Endothelial cell of umbilical vein (primary cell): ENCODE measurements at regions not wholly inside any gene's neighbourhood (a gene's known extent, or its start where the extent isn't known, plus 50 kb on each side); places are given as distances from the start of the nearest gene placed in this dataset.

Experiments
- BruUV-seq: library from RNA; stranded (reverse); fragments of 400-500 nt; replicated peaks from 2 replicates; lab custom pipeline; 2021; lab: Mats Ljungman, UMichigan
- CTCF ChIA-PET: fragments of 300-600, 350-600 bp; sonication (Branson Sonifier 250); formaldehyde crosslinking; loops from one replicate; lab custom pipeline; 2021; ENCODE audit warnings: antibody characterized with exemption, inconsistent platforms; lab: Charles Lee
- POLR2A ChIA-PET: fragments of 300-600, 350-600 bp; sonication (Branson Sonifier 250); formaldehyde crosslinking; loops from one replicate; lab custom pipeline; 2021; ENCODE audit warnings: antibody characterized with exemption, inconsistent platforms; lab: Charles Lee
- DNase-seq: peaks from one replicate; pipeline ENCODE4 v3.0.0-alpha.2; 2011; ENCODE audit warnings: low read depth, low spot score
- FAIRE-seq: peaks from 2 replicates; lab custom pipeline; 2011; peaks lifted over from hg19 to GRCh38; lab: Jason Lieb, UNC
- H2AFZ ChIP-seq: 2 replicates; pipeline ENCODE4 v1.6.0; 2012; ENCODE audit warnings: low read depth, low read length, control low read depth, inconsistent platforms
- H3K27ac ChIP-seq: 2 replicates; pipeline ENCODE4 v1.5.1; 2011; ENCODE audit warnings: low read depth, mild to moderate bottlenecking, control low read depth, low read length, moderate library complexity; ENCODE audit not compliant: insufficient read depth
- H3K27me3 ChIP-seq, 2 experiments: 2 replicates each; pipeline versions ENCODE4 v1.6.0 to v1.6.1; 2011; ENCODE audit warnings: low read length in 2 of 2, mixed read lengths in 1 of 2; ENCODE audit not compliant: control insufficient read depth in 2 of 2, insufficient read depth in 2 of 2
- H3K36me3 ChIP-seq, 2 experiments: 2 replicates in 1 of 2; 3 replicates in 1 of 2; pipeline ENCODE4 v1.5.1; 2011; ENCODE audit warnings: low read length in 2 of 2, mild to moderate bottlenecking in 1 of 2, moderate library complexity in 1 of 2; ENCODE audit not compliant: control insufficient read depth in 2 of 2, insufficient read depth in 2 of 2; ENCODE audit errors: extremely low read depth in 1 of 2
- H3K4me1 ChIP-seq: 3 replicates; pipeline ENCODE4 v1.5.1; 2011; ENCODE audit warnings: mild to moderate bottlenecking, low read length; ENCODE audit not compliant: control insufficient read depth, insufficient read depth; ENCODE audit errors: extremely low read depth
- H3K4me2 ChIP-seq: 2 replicates; pipeline ENCODE4 v1.6.1; 2011; ENCODE audit warnings: low read length, control low read depth, mixed read lengths; ENCODE audit not compliant: insufficient read depth
- H3K4me3 ChIP-seq, 3 experiments: fragments of 200-600 bp in 1 of 3; sonication (generic), shearing (Covaris generic) in 1 of 3; replicated peaks in 1 of 3; 2 replicates each; pipeline ENCODE4 v1.5.1; 2011 to 2016; ENCODE audit warnings: control low read depth in 3 of 3, low read length in 3 of 3, mild to moderate bottlenecking in 2 of 3, inconsistent platforms in 1 of 3, low read depth in 1 of 3, moderate library complexity in 1 of 3; ENCODE audit not compliant: insufficient read depth in 1 of 3
- H3K79me2 ChIP-seq: 2 replicates; pipeline ENCODE4 v1.6.0; 2012; ENCODE audit warnings: low read length, inconsistent platforms; ENCODE audit not compliant: control insufficient read depth, insufficient read depth
- H3K9ac ChIP-seq: replicated peaks from 2 replicates; pipeline ENCODE3; 2011; ENCODE audit warnings: low read length, control low read depth; ENCODE audit not compliant: insufficient read depth; ENCODE audit errors: extremely low read depth
- H3K9me1 ChIP-seq: replicated peaks from 3 replicates; pipeline ENCODE4 v1.6.0; 2011; ENCODE audit warnings: mild to moderate bottlenecking, low read length; ENCODE audit not compliant: control insufficient read depth, insufficient read depth; ENCODE audit errors: extremely low read depth
- H3K9me3 ChIP-seq: replicated peaks from 2 replicates; pipeline ENCODE4 v1.5.1; 2012; ENCODE audit warnings: low read length, inconsistent platforms; ENCODE audit not compliant: control insufficient read depth, insufficient read depth
- H4K20me1 ChIP-seq: replicated peaks from 2 replicates; pipeline ENCODE3; 2011; ENCODE audit warnings: mild to moderate bottlenecking, low read length; ENCODE audit not compliant: control insufficient read depth, insufficient read depth; ENCODE audit errors: extremely low read depth
- CTCF ChIP-seq, 2 donors: IDR thresholded peaks; 1 replicate in 1 of 2; 2 replicates in 1 of 2; pipeline ENCODE4 v1.5.1; 2011; ENCODE audit warnings: low read length in 2 of 2, mild to moderate bottlenecking in 2 of 2, moderate library complexity in 2 of 2, control low read depth in 1 of 2, inconsistent platforms in 1 of 2, low read depth in 1 of 2; ENCODE audit not compliant: insufficient read depth in 1 of 2; ENCODE audit errors: extremely low read depth in 1 of 2
- EZH2 ChIP-seq: IDR thresholded peaks from 2 replicates; pipeline ENCODE4 v1.6.1; 2012; ENCODE audit warnings: borderline replicate concordance, low read depth, mild to moderate bottlenecking, moderate library complexity, low read length, inconsistent platforms; ENCODE audit not compliant: severe bottlenecking
- FOS ChIP-seq: IDR thresholded peaks from 2 replicates; pipeline ENCODE4 v1.6.1; 2011; ENCODE audit warnings: mild to moderate bottlenecking, low read length, moderate library complexity, borderline replicate concordance; ENCODE audit not compliant: insufficient read depth
- GATA2 ChIP-seq: IDR thresholded peaks from 2 replicates; pipeline ENCODE4 v1.7.0; 2011; ENCODE audit warnings: low read depth, mild to moderate bottlenecking, moderate library complexity, mixed read lengths, low read length; ENCODE audit not compliant: insufficient read length, insufficient read depth
- JUN ChIP-seq: IDR thresholded peaks from 2 replicates; pipeline ENCODE4 v1.6.1; 2011; ENCODE audit warnings: borderline replicate concordance, low read depth; ENCODE audit not compliant: insufficient read length, insufficient read depth
- MAX ChIP-seq: IDR thresholded peaks from 2 replicates; pipeline ENCODE4 v1.6.1; 2011; ENCODE audit not compliant: insufficient read depth, insufficient read length
- MYC ChIP-seq: IDR thresholded peaks from one replicate; pipeline ENCODE4 v1.6.1; 2011; ENCODE audit warnings: mild to moderate bottlenecking, low read depth, low read length
- POLR2A ChIP-seq: IDR thresholded peaks from 2 replicates; pipeline ENCODE4 v1.6.1; 2012; ENCODE audit warnings: low read depth, mild to moderate bottlenecking, control low read depth, low read length
- POLR2AphosphoS5 ChIP-seq: IDR thresholded peaks from 2 replicates; pipeline ENCODE4 v1.6.1; 2012; ENCODE audit warnings: low read depth, mild to moderate bottlenecking, control low read depth, low read length, moderate library complexity; ENCODE audit not compliant: insufficient read depth
- dilution Hi-C: fragments of 300-500 bp; cut with MboI; formaldehyde crosslinking; loops from one replicate; pipeline ENCODE4 v1.15.0; 2019; ENCODE audit warnings: low sequenced_read_pairs; ENCODE audit not compliant: extremely low pct_ligation_motif_present
- intact Hi-C: fragments of 100-400 bp; cut with micrococcal nuclease; formaldehyde crosslinking; loops from one replicate; pipeline ENCODE4 v1.10.0; 2022

GRCh38 chr1:187236199-187236598, 407.4 kb downstream of the PLA2G4A start:
- Histone ChIP-seq H3K4me2 (no peak overlapping the region), H3K27me3 (no peaks in the 10 kb centered on the region), H2AFZ (no peak overlapping the region), H3K27ac (no peak overlapping the region), H3K9ac (no peak overlapping the region), H3K36me3 (no peaks in the 10 kb centered on the region), H3K9me1 (no peaks in the 10 kb centered on the region), H4K20me1 (no peaks in the 10 kb centered on the region), H3K4me3 (no peak overlapping the region), H3K4me1 (no peaks in the 10 kb centered on the region), H3K9me3 (no peaks in the 10 kb centered on the region), H3K79me2 (no peaks in the 10 kb centered on the region)
- no peak for DNase-seq
- ChIA-PET CTCF (no interaction called here), POLR2A (no interaction called here)
- FAIRE-seq, result no peak
- intact Hi-C loops (no loop called here), dilution Hi-C loops (no loop called here)
- no TSS peak for BruUV-seq
- no peak for TF ChIP-seq FOS
- no peak for TF ChIP-seq POLR2A
- TF ChIP-seq EZH2, result no peak
- TF ChIP-seq MAX, result no peak
- TF ChIP-seq POLR2AphosphoS5, result no peak
- TF ChIP-seq CTCF (IDR thresholded peaks at IDR 0.05; ENCODE audit: extremely low read depth in 1 of 2, insufficient read depth in 1 of 2, low read depth in 1 of 2, low read length in 2 of 2), result no peak
- no peak for TF ChIP-seq GATA2
- TF ChIP-seq MYC, result no peak
- no peak for TF ChIP-seq JUN
